ENCODE measurements at regions not wholly inside any gene's neighbourhood (a gene's known extent, or its start where the extent isn't known, plus 50 kb on each side); places are given as distances from the start of the nearest gene placed in this dataset.

GRCh38 chr2:148593421-148593820, 51.1 kb upstream of the EPC2 start:
- H3K4me3 ChIP-seq, result no peak overlapping the region

GRCh38 chr2:148594216-148594615, 50.3 kb upstream of the EPC2 start:
- intact Hi-C loops (cut with DNase I, micrococcal nuclease), result no loop called here
- H3K36me3 ChIP-seq (ENCODE audit: low read depth), result no peaks in the 10 kb centered on the region
- DNase-seq (no peak), ATAC-seq (no peak)
- H3K9me3 ChIP-seq, result no peaks in the 10 kb centered on the region
- H3K4me1 ChIP-seq (ENCODE audit: low read depth), result peaks cover 3% of the 10 kb centered on the region
- no peak overlapping the region for H3K4me3 ChIP-seq
- no peak for TF ChIP-seq CTCF (IDR thresholded peaks at IDR 0.05)

More at GRCh38 chr2:148593421-148593820, 51.1 kb upstream of the EPC2 start:
- Histone ChIP-seq H3K9me3 (no peaks in the 10 kb centered on the region), H3K36me3 (ENCODE audit: low read depth) (no peaks in the 10 kb centered on the region), H3K4me1 (ENCODE audit: low read depth) (peaks cover 3% of the 10 kb centered on the region)
- DNase-seq (no peak), ATAC-seq (no peak)
- TF ChIP-seq CTCF (IDR thresholded peaks at IDR 0.05), result no peak
- intact Hi-C loops (cut with DNase I, micrococcal nuclease), result no loop called here
